ENCODE measurements at regions not wholly inside any gene's neighbourhood (a gene's known extent, or its start where the extent isn't known, plus 50 kb on each side); places are given as distances from the start of the nearest gene placed in this dataset.
"Not testable (repeated sequence)": the region's sequence is repeated elsewhere in the genome, so short reads cannot be mapped to it uniquely, and the experiment has no call there.

DNA sequence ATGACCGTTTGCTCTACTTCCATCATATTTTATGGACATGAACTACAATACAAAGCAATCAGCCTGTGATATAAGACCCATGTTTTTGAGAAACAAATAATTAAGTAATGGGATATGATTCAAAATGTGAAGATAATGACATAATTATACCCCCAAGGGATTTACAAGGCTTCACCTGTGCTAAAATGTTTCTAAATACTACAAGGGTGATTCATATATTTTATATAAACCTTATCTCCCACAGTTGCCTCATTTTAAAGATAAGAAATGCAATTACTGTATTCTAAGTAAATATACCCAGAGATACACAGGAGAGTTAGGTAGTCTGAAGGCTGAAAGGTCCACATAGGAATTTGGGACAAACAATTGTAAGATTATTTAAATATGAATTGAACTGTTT lies 662.0 kb upstream of the CHD1 start:
- Mint-ChIP-seq H3K27ac (ENCODE audit: unreplicated experiment) (no peak overlapping the region), H3K9me3 (ENCODE audit: low read depth, unreplicated experiment) (no peaks in the 10 kb centered on the region), H3K27me3 (ENCODE audit: unreplicated experiment) (no peaks in the 10 kb centered on the region), H3K4me3 (ENCODE audit: low read depth, unreplicated experiment) (no peak overlapping the region), H3K36me3 (ENCODE audit: insufficient read depth, unreplicated experiment) (no peaks in the 10 kb centered on the region), H3K4me1 (ENCODE audit: low read depth, unreplicated experiment) (no peaks in the 10 kb centered on the region)
- intact Hi-C loops (cut with micrococcal nuclease; ENCODE audit: unreplicated experiment): no loop called here
- no peak for DNase-seq
- BruUV-seq (replicated peaks): no TSS peak
- TF ChIP-seq, protein P1, sequence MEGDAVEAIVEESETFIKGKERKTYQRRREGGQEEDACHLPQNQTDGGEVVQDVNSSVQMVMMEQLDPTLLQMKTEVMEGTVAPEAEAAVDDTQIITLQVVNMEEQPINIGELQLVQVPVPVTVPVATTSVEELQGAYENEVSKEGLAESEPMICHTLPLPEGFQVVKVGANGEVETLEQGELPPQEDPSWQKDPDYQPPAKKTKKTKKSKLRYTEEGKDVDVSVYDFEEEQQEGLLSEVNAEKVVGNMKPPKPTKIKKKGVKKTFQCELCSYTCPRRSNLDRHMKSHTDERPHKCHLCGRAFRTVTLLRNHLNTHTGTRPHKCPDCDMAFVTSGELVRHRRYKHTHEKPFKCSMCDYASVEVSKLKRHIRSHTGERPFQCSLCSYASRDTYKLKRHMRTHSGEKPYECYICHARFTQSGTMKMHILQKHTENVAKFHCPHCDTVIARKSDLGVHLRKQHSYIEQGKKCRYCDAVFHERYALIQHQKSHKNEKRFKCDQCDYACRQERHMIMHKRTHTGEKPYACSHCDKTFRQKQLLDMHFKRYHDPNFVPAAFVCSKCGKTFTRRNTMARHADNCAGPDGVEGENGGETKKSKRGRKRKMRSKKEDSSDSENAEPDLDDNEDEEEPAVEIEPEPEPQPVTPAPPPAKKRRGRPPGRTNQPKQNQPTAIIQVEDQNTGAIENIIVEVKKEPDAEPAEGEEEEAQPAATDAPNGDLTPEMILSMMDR (IDR thresholded peaks at IDR 0.05; ENCODE audit: unreplicated experiment): no peak
- CTCF ChIA-PET: no interaction called here

DNA sequence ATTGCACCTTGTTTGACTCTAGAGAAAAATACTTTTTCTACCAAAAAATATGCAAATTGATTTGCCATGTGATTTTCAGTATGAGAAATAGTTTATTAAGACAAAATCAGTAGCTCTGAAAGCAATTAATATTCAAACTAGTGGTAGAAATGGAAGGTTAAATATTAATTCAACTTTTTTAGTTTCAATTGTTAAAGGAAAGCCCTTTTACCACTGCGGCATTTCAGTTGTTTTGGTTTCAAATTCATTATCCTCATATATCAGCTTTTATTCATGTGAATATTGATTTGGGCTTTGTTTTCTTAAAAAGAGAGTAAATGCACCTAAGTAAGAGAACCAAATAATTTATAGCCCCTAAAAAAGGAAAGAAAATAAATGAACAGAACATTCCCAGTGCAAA lies 660.6 kb upstream of the CHD1 start:
- H3K4me1 Mint-ChIP-seq (ENCODE audit: low read depth, unreplicated experiment): no peaks in the 10 kb centered on the region
- DNase-seq: no peak
- no peaks in the 10 kb centered on the region for H3K27me3 Mint-ChIP-seq (ENCODE audit: unreplicated experiment)
- H3K36me3 Mint-ChIP-seq (ENCODE audit: insufficient read depth, unreplicated experiment): no peaks in the 10 kb centered on the region
- no TSS peak for BruUV-seq (replicated peaks)
- CTCF ChIA-PET: interaction anchor here (0.6 kb wide), 1 partner anchor 76 kb away, joined by 3 read pairs; no protein-coding TSS in a partner anchor
- intact Hi-C loops (cut with micrococcal nuclease; ENCODE audit: unreplicated experiment): no loop called here
- no peak overlapping the region for H3K27ac Mint-ChIP-seq (ENCODE audit: unreplicated experiment)
- no peaks in the 10 kb centered on the region for H3K9me3 Mint-ChIP-seq (ENCODE audit: low read depth, unreplicated experiment)
- TF ChIP-seq, protein P1 (IDR thresholded peaks at IDR 0.05; ENCODE audit: unreplicated experiment): no peak
- no peak overlapping the region for H3K4me3 Mint-ChIP-seq (ENCODE audit: low read depth, unreplicated experiment)

DNA sequence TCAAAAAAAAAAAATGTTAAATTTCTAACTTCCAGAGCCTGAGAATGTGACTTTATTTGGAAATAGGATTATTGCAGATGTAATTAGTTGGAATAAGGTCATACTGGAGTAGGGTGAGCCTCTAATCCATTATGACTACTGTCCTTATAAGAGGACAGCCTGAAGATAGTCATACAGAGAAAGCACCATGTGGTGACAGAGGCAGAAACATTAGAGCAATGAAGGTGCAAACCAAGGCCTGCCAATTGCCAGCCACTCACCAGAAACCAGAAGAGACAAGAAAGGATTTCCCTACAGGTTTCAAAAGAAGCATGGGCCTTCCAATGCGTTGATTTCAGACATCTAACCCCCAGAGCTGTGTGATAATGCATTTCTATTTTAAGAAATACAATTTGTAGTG lies 659.2 kb upstream of the CHD1 start:
- CTCF ChIA-PET: no interaction called here
- TF ChIP-seq, protein P1 (IDR thresholded peaks at IDR 0.05; ENCODE audit: unreplicated experiment): no peak
- Mint-ChIP-seq H3K27me3 (ENCODE audit: unreplicated experiment) (no peaks in the 10 kb centered on the region), H3K27ac (ENCODE audit: unreplicated experiment) (no peak overlapping the region), H3K9me3 (ENCODE audit: low read depth, unreplicated experiment) (no peaks in the 10 kb centered on the region), H3K4me3 (ENCODE audit: low read depth, unreplicated experiment) (no peak overlapping the region), H3K4me1 (ENCODE audit: low read depth, unreplicated experiment) (no peaks in the 10 kb centered on the region), H3K36me3 (ENCODE audit: insufficient read depth, unreplicated experiment) (no peaks in the 10 kb centered on the region)
- no peak for DNase-seq
- no TSS peak for BruUV-seq (replicated peaks)
- intact Hi-C loops (cut with micrococcal nuclease; ENCODE audit: unreplicated experiment): no loop called here

DNA sequence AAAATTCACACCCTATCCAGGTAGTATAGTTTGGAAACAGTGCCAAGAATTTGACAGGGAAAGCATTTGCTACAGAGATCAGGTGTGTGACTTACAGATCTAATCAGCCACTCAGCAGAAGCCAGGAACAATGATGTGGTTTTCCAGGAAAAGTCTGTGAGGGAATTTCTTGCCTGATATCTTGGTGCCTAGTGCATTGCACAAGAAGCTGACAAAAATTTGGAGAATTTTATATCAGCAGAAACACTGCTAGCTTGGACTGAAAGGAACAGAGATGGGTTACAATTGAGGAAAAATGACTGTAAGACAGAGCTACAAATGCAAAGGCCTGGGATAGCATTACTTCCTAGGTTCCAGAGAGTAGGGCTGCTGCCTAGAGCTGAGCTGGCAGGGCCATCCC lies 658.1 kb upstream of the CHD1 start:
- Mint-ChIP-seq H3K36me3 (ENCODE audit: insufficient read depth, unreplicated experiment) (no peaks in the 10 kb centered on the region), H3K27me3 (ENCODE audit: unreplicated experiment) (no peaks in the 10 kb centered on the region), H3K27ac (ENCODE audit: unreplicated experiment) (no peak overlapping the region), H3K4me3 (ENCODE audit: low read depth, unreplicated experiment) (no peak overlapping the region), H3K4me1 (ENCODE audit: low read depth, unreplicated experiment) (no peaks in the 10 kb centered on the region), H3K9me3 (ENCODE audit: low read depth, unreplicated experiment) (no peaks in the 10 kb centered on the region)
- TF ChIP-seq, protein P1 (IDR thresholded peaks at IDR 0.05; ENCODE audit: unreplicated experiment): no peak
- BruUV-seq (replicated peaks): no TSS peak
- DNase-seq: no peak
- CTCF ChIA-PET: no interaction called here
- intact Hi-C loops (cut with micrococcal nuclease; ENCODE audit: unreplicated experiment): no loop called here

DNA sequence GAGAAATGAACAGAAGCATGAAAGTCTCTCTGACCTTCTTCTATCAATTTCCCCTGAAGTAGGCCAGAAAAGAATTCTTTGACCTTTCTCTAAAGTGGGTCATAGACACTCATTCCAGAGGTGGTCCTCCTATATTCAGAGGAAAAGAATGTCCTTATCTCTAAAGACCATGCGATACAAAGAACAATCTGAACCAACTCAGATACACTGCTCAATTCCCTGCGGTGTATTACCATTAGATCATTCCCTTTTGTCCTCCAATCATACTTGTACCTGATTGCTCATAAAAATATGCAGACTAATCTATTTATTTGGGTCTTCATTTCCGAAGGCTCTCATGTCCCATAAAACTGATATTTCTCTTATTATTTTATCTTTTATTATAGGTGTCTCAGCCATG lies 652.4 kb upstream of the CHD1 start:
- DNase-seq; CTCF ChIA-PET; intact Hi-C loops (cut with micrococcal nuclease; ENCODE audit: unreplicated experiment); H3K9me3 Mint-ChIP-seq (ENCODE audit: low read depth, unreplicated experiment); H3K27ac Mint-ChIP-seq (ENCODE audit: unreplicated experiment); H3K4me1 Mint-ChIP-seq (ENCODE audit: low read depth, unreplicated experiment); BruUV-seq (replicated peaks); H3K36me3 Mint-ChIP-seq (ENCODE audit: insufficient read depth, unreplicated experiment); H3K4me3 Mint-ChIP-seq (ENCODE audit: low read depth, unreplicated experiment); H3K27me3 Mint-ChIP-seq (ENCODE audit: unreplicated experiment): not testable (repeated sequence)

DNA sequence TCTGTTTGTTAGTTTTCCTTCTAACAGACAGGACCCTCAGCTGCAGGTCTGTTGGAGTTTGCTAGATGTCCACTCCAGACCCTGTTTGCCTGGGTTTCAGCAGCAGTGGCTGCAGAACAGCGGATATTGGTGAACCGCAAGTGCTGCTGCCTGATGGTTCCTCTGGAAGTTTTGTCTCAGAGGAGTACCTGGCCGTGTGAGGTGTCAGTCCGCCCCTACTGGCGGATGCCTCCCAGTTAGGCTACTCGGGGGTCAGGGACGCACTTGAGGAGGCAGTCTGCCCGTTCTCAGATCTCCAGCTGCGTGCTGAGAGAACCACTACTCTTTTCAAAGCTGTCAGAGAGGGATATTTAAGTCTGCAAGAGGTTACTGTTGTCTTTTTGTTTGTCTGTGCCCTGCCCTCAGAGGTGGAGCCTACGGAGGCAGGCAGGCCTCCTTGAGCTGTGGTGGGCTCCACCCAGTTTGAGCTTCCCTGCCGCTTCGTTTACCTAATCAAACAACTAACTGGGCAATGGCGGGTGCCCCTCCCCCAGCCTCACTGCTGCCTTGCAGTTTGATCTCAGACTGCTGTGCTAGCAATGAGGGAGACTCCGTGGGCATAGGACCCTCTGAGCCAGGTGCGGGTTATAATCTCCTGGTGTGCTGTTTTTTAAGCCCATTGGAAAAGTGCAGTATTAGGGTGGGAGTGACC lies 634.3 kb upstream of the CHD1 start:
- intact Hi-C loops (cut with micrococcal nuclease; ENCODE audit: unreplicated experiment); H3K27ac Mint-ChIP-seq (ENCODE audit: unreplicated experiment); H3K9me3 Mint-ChIP-seq (ENCODE audit: low read depth, unreplicated experiment); BruUV-seq (replicated peaks); CTCF ChIA-PET; H3K4me1 Mint-ChIP-seq (ENCODE audit: low read depth, unreplicated experiment); H3K36me3 Mint-ChIP-seq (ENCODE audit: insufficient read depth, unreplicated experiment); H3K27me3 Mint-ChIP-seq (ENCODE audit: unreplicated experiment): not testable (repeated sequence)
- peak overlapping the region; percentile 53 for H3K4me3 Mint-ChIP-seq (ENCODE audit: low read depth, unreplicated experiment)
- peak; percentile 33 for DNase-seq
